B cell (primary cell): ENCODE measurements at regions not wholly inside any gene's neighbourhood (a gene's known extent, or its start where the extent isn't known, plus 50 kb on each side); places are given as distances from the start of the nearest gene placed in this dataset.

Experiments used
- ATAC-seq: fragments of 200-7000 bp; cut with Tn5 transposase; one replicate; pipeline ENCODE4 v1.10.0; 2021; ENCODE audit warnings: low read depth, mild to moderate bottlenecking, moderate number of reproducible peaks, moderate library complexity
- CTCF ChIA-PET: fragments of 350-600 bp; sonication (Branson Sonifier 250); formaldehyde crosslinking; loops from one replicate; lab custom pipeline; 2021; ENCODE audit warnings: antibody characterized with exemption, inconsistent platforms; lab: Charles Lee
- POLR2A ChIA-PET: fragments of 350-600 bp; sonication (Branson Sonifier 250); formaldehyde crosslinking; loops from one replicate; lab custom pipeline; 2021; ENCODE audit warnings: antibody characterized with exemption; lab: Charles Lee
- DNase-seq: peaks from one replicate; pipeline ENCODE4 v3.0.0; 2013
- H2AFZ ChIP-seq: 2 replicates; pipeline ENCODE4 v1.6.1; 2012; ENCODE audit warnings: mild to moderate bottlenecking, low read depth, low read length; ENCODE audit not compliant: insufficient read depth, poor library complexity, severe bottlenecking
- H3K27ac ChIP-seq, 2 donors: 1 replicate in 1 of 2; 2 replicates in 1 of 2; pipeline ENCODE4 v1.5.1; 2012 to 2013; ENCODE audit warnings: low read length in 2 of 2, mild to moderate bottlenecking in 2 of 2, moderate library complexity in 1 of 2
- H3K27me3 ChIP-seq, 4 experiments: fragments of 200-600 bp in 1 of 4; sonication (generic) in 1 of 4; replicated peaks in 1 of 4; 1 replicate in 2 of 4; 2 replicates in 2 of 4; pipeline versions ENCODE4 v1.6.1 to v1.7.0; 2013 to 2016; ENCODE audit warnings: low read length in 3 of 4, mild to moderate bottlenecking in 2 of 4, mixed read lengths in 1 of 4, moderate library complexity in 1 of 4; ENCODE audit not compliant: insufficient read depth in 4 of 4, control insufficient read depth in 3 of 4; ENCODE audit errors: control extremely low read depth in 1 of 4
- H3K36me3 ChIP-seq, 2 experiments: replicated peaks in 1 of 2; 1 replicate in 1 of 2; 2 replicates in 1 of 2; pipeline versions ENCODE4 v1.6.1 to v1.7.1; 2013; ENCODE audit warnings: low read length in 1 of 2; ENCODE audit not compliant: insufficient read depth in 2 of 2, control insufficient read depth in 1 of 2; ENCODE audit errors: control extremely low read depth in 1 of 2, extremely low read depth in 1 of 2
- H3K4me1 ChIP-seq, 2 donors: fragments of 200-600 bp in 1 of 2; sonication (generic) in 1 of 2; 1 replicate in 1 of 2; 2 replicates in 1 of 2; pipeline versions ENCODE4 v1.5.1 to v1.6.1; 2013 to 2017; ENCODE audit warnings: low read length in 2 of 2; ENCODE audit not compliant: control insufficient read depth in 2 of 2, insufficient read depth in 2 of 2
- H3K4me2 ChIP-seq: replicated peaks from 2 replicates; pipeline ENCODE3; 2012; ENCODE audit warnings: mild to moderate bottlenecking, low read depth, low read length; ENCODE audit not compliant: poor library complexity, severe bottlenecking
- H3K4me3 ChIP-seq, 5 experiments: fragments of 200-600 bp in 1 of 5; sonication (generic) in 1 of 5; 1 replicate in 3 of 5; 2 replicates in 2 of 5; pipeline versions ENCODE4 v1.5.1 to v1.7.0; 2011 to 2016; ENCODE audit warnings: low read length in 4 of 5, mild to moderate bottlenecking in 4 of 5, low read depth in 2 of 5, control low read depth in 1 of 5, moderate library complexity in 1 of 5; ENCODE audit not compliant: insufficient read depth in 1 of 5; ENCODE audit errors: control extremely low read depth in 1 of 5, extremely low read depth in 1 of 5
- H3K79me2 ChIP-seq: fragments of 200-600 bp; sonication (generic); one replicate; pipeline ENCODE4 v1.6.0; 2016; ENCODE audit warnings: low read length; ENCODE audit not compliant: control insufficient read depth, insufficient read depth
- H3K9ac ChIP-seq: fragments of 200-600 bp; sonication (generic); 2 replicates; pipeline ENCODE4 v1.6.1; 2017; ENCODE audit warnings: mild to moderate bottlenecking, low read length, moderate library complexity
- H3K9me3 ChIP-seq, 3 donors: one replicate each; pipeline versions ENCODE4 v1.6.1 to v1.7.1; 2013; ENCODE audit warnings: low read length in 2 of 3; ENCODE audit not compliant: control insufficient read depth in 2 of 3, insufficient read depth in 1 of 3; ENCODE audit errors: control extremely low read depth in 1 of 3
- H4K20me1 ChIP-seq: 2 replicates; pipeline ENCODE4 v1.6.0; 2012; ENCODE audit warnings: mild to moderate bottlenecking, low read length; ENCODE audit not compliant: insufficient read depth, control insufficient read depth, poor library complexity, severe bottlenecking
- H3K27ac Mint-ChIP-seq: one replicate; pipeline ENCODE4 v1.8.0; 2021; ENCODE audit warnings: mixed read lengths
- H3K27me3 Mint-ChIP-seq: one replicate; pipeline ENCODE4 v1.8.0; 2021; ENCODE audit warnings: mixed read lengths
- H3K4me1 Mint-ChIP-seq: one replicate; pipeline ENCODE4 v1.8.0; 2021; ENCODE audit warnings: mixed read lengths
- H3K4me3 Mint-ChIP-seq: one replicate; pipeline ENCODE4 v1.8.0; 2021; ENCODE audit warnings: mixed read lengths
- H3K9me3 Mint-ChIP-seq: one replicate; pipeline ENCODE4 v1.8.0; 2022; ENCODE audit warnings: mixed read lengths; ENCODE audit not compliant: insufficient read depth
- EZH2 ChIP-seq: IDR thresholded peaks from 2 replicates; pipeline ENCODE4 v1.6.1; 2012; ENCODE audit warnings: borderline replicate concordance, low read depth, mild to moderate bottlenecking, moderate library complexity, low read length; ENCODE audit not compliant: insufficient read depth, poor library complexity, severe bottlenecking
- WGBS: methylation state at CpG from one replicate; pipeline ENCODE4 v1.1.5; 2013; ENCODE audit warnings: missing lambda C conversion rate; ENCODE audit not compliant: insufficient coverage; 5-methylcytosine and 5-hydroxymethylcytosine counted together
- intact Hi-C: fragments of 100-400 bp; cut with micrococcal nuclease; formaldehyde crosslinking; loops from one replicate; pipeline ENCODE4 v1.10.0; 2022
- TF ChIP-seq, protein P1 (sequence below): fragments of 200-600 bp; IDR thresholded peaks from one replicate; pipeline ENCODE4 v1.8.0; 2022; ENCODE audit warnings: antibody characterized with exemption, mild to moderate bottlenecking

DNA sequence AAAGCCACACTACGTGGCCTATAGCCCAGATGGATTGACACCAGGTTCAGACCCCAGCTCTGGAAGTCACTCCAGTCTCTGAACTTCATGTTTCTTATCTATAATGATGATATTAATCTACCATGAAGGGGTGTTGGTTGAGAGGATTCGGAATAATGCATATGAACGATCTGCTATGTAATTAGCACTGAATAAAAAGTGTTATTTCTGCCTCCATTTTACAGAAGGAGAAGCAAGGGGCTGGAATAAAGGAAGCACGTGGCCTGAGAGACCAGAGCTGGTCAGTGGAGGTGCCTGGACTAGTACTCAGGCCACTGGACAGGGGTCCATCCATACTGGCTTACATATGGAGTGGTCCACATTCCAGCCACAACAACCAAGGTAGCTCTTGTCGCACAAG is 166.5 kb upstream of the MYCN start:
- H3K4me1 ChIP-seq: no peaks in the 10 kb centered on the region
- peaks cover 11% of the 10 kb centered on the region for H3K27me3 Mint-ChIP-seq
- H2AFZ ChIP-seq: no peak overlapping the region

DNA sequence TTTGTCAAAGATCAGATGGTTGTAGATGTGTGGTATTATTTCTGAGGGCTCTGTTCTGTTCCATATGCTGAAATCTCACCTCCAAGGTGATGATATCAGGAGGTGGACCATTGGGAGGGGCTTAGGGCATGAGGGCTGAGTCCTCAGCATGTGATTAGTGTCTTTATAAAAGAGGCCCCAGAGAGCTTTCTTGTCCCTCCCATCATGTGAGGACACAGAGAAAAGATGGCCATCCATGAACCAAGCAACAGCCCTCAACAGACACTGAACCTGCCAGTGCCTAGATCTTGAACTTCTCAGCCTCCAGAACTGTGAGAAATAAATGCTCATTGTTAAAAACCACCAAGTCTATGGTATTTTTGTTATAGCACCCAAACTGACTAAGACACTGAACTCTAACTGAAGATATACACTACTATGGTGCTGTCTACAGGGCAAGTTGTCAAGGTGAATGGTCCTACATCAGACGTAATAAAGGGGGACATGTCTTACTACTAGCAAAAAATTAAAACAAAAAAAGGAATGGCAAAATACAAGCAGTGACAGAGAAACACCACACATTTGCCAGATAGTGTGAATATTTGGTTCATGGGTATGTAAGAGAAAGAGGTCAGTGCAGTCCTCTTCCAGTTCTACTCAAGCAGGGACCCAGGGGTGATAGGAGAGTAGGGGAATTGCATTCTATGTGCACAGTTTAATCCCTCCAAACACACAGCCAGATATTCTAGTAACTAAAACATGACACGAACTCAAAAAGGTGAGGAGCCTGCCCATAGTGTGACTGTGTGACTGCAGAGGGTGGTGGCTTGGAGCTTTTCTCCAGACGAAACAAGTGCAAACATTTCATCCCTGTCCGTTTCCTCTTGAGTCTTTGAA is 164.4 kb upstream of the MYCN start:
- H3K9me3 Mint-ChIP-seq: no peaks in the 10 kb centered on the region
- ATAC-seq: no peak
- H3K4me3 Mint-ChIP-seq: no peak overlapping the region
- TF ChIP-seq EZH2: no peak
- TF ChIP-seq, protein P1, sequence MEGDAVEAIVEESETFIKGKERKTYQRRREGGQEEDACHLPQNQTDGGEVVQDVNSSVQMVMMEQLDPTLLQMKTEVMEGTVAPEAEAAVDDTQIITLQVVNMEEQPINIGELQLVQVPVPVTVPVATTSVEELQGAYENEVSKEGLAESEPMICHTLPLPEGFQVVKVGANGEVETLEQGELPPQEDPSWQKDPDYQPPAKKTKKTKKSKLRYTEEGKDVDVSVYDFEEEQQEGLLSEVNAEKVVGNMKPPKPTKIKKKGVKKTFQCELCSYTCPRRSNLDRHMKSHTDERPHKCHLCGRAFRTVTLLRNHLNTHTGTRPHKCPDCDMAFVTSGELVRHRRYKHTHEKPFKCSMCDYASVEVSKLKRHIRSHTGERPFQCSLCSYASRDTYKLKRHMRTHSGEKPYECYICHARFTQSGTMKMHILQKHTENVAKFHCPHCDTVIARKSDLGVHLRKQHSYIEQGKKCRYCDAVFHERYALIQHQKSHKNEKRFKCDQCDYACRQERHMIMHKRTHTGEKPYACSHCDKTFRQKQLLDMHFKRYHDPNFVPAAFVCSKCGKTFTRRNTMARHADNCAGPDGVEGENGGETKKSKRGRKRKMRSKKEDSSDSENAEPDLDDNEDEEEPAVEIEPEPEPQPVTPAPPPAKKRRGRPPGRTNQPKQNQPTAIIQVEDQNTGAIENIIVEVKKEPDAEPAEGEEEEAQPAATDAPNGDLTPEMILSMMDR: no peak
- no peaks in the 10 kb centered on the region for H3K4me1 Mint-ChIP-seq
- H3K27ac Mint-ChIP-seq: no peak overlapping the region
- ChIA-PET POLR2A (no interaction called here), CTCF (no interaction called here)
- intact Hi-C loops: no loop called here
- Histone ChIP-seq H3K36me3 (no peaks in the 10 kb centered on the region), H3K27me3 (no peaks in the 10 kb centered on the region), H3K4me1 (no peaks in the 10 kb centered on the region), H3K27ac (no peak overlapping the region), H4K20me1 (no peaks in the 10 kb centered on the region), H3K4me2 (no peak overlapping the region), H3K4me3 (no peak overlapping the region), H3K79me2 (no peaks in the 10 kb centered on the region), H3K9ac (no peak overlapping the region), H2AFZ (no peak overlapping the region), H3K9me3 (no peaks in the 10 kb centered on the region)
- peaks cover 4% of the 10 kb centered on the region for H3K27me3 Mint-ChIP-seq
- DNase-seq: no peak
- WGBS: 78% methylated on average over 3 of the region's 4 CpGs

More for the DNA sequence above, 166.5 kb upstream of the MYCN start:
- no peak overlapping the region for H3K4me2 ChIP-seq
- no peaks in the 10 kb centered on the region for H3K36me3 ChIP-seq
- no peak overlapping the region for H3K27ac ChIP-seq
- no peak overlapping the region for H3K4me3 Mint-ChIP-seq
- no peaks in the 10 kb centered on the region for H3K79me2 ChIP-seq
- H3K27me3 ChIP-seq: no peaks in the 10 kb centered on the region
- 40% methylated on average over 1 of the region's 5 CpGs for WGBS
- no peak overlapping the region for H3K9ac ChIP-seq
- no peaks in the 10 kb centered on the region for H3K9me3 Mint-ChIP-seq
- ChIA-PET CTCF (no interaction called here), POLR2A (no interaction called here)
- H4K20me1 ChIP-seq: no peaks in the 10 kb centered on the region
- H3K9me3 ChIP-seq: no peaks in the 10 kb centered on the region
- H3K27ac Mint-ChIP-seq: no peak overlapping the region
- no peak for TF ChIP-seq EZH2
- TF ChIP-seq, protein P1: no peak
- DNase-seq (no peak), ATAC-seq (no peak)
- no peak overlapping the region for H3K4me3 ChIP-seq
- intact Hi-C loops: no loop called here
- H3K4me1 Mint-ChIP-seq: no peaks in the 10 kb centered on the region
